AG10803 (cell line): ENCODE measurements at regions not wholly inside any gene's neighbourhood (a gene's known extent, or its start where the extent isn't known, plus 50 kb on each side); places are given as distances from the start of the nearest gene placed in this dataset.

Source experiments
- DNase-seq: peaks from one replicate; pipeline ENCODE4 v3.0.0; 2010; ENCODE audit warnings: low read depth
- H3K4me3 ChIP-seq: 2 replicates; pipeline ENCODE4 v1.5.1; 2011; ENCODE audit warnings: mild to moderate bottlenecking, low read length, control low read depth
- TF ChIP-seq, protein P1 (sequence below): conservative IDR thresholded peaks from 2 replicates; pipeline ENCODE4 v1.5.1; 2011; ENCODE audit warnings: mild to moderate bottlenecking, low read length, control low read depth, inconsistent platforms

GRCh38 chr1:219266524-219266923, 92.8 kb downstream of the LYPLAL1 start:
- no peak overlapping the region for H3K4me3 ChIP-seq
- TF ChIP-seq, protein P1, sequence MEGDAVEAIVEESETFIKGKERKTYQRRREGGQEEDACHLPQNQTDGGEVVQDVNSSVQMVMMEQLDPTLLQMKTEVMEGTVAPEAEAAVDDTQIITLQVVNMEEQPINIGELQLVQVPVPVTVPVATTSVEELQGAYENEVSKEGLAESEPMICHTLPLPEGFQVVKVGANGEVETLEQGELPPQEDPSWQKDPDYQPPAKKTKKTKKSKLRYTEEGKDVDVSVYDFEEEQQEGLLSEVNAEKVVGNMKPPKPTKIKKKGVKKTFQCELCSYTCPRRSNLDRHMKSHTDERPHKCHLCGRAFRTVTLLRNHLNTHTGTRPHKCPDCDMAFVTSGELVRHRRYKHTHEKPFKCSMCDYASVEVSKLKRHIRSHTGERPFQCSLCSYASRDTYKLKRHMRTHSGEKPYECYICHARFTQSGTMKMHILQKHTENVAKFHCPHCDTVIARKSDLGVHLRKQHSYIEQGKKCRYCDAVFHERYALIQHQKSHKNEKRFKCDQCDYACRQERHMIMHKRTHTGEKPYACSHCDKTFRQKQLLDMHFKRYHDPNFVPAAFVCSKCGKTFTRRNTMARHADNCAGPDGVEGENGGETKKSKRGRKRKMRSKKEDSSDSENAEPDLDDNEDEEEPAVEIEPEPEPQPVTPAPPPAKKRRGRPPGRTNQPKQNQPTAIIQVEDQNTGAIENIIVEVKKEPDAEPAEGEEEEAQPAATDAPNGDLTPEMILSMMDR: no peak
- DNase-seq: no peak

- TF ChIP-seq, protein P1: no peak
- no peak for DNase-seq
- H3K4me3 ChIP-seq: no peak overlapping the region
These were observed 91.4 kb downstream of the LYPLAL1 start for GRCh38 chr1:219265026-219265515.

- no peak overlapping the region for H3K4me3 ChIP-seq
- DNase-seq: no peak
These were observed 90.9 kb downstream of the LYPLAL1 start for GRCh38 chr1:219264561-219264960.

More at GRCh38 chr1:219264561-219264960, 90.9 kb downstream of the LYPLAL1 start:
- TF ChIP-seq, protein P1: no peak
